GM11168 (cell line): ENCODE measurements at regions not wholly inside any gene's neighbourhood (a gene's known extent, or its start where the extent isn't known, plus 50 kb on each side); places are given as distances from the start of the nearest gene placed in this dataset.

ENCODE experiments used
- in situ Hi-C: fragments of 300-500 bp; cut with MboI; formaldehyde crosslinking; loops from one replicate; pipeline ENCODE4 v1.12.0; 2022; ENCODE audit warnings: low sequenced_read_pairs; ENCODE audit not compliant: unreplicated experiment

DNA sequence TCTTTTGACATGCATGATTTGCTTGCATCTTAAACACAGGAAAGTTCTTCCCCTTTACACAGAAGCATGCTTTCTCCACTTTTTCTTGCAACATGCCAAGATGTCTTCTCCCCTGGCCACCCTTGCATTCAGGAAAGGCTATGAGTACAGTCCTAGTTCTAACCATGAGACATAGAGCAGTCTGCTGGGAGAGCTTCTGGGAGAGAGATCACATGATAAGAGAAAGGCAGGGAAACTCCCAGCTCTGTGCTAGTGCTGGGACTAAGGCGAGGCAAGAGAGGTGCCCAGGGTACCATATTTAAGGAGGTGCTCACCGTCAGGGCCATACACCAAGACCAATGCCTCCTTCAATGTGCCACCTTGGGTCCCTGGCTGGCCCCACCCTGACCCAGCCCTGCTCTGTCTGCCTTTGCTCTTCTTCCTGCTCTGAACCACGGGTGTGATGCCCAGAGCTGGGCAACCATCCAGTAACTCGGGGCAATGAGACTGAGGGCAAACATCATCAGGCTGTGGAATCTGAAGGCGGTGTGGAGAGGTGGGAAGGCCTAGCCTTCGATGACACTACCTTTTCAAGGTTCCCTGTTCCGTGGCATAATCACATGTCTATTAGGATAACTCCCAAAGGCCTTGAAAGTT lies 77.4 kb upstream of the PRR20G start:
- in situ Hi-C loops, result no loop called here

DNA sequence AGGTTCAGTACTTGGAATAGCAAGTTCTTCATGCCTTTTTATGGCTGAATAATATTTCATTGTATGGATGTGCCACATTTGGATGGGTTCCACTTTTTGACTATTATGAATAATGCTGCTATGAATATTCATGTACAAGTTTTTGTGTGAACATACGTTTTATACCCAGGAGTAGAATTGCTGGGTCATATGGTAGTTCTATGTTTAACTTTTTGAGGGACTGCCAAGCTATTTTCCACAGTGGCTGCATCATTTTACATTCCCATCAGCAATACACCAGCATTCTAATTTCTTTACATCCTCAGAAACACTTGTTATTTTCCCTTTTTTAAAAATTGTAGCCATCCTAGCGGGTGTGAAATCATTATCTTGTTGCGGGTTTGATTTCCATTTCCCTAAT lies 76.0 kb upstream of the PRR20G start:
- in situ Hi-C loops, result no loop called here

DNA sequence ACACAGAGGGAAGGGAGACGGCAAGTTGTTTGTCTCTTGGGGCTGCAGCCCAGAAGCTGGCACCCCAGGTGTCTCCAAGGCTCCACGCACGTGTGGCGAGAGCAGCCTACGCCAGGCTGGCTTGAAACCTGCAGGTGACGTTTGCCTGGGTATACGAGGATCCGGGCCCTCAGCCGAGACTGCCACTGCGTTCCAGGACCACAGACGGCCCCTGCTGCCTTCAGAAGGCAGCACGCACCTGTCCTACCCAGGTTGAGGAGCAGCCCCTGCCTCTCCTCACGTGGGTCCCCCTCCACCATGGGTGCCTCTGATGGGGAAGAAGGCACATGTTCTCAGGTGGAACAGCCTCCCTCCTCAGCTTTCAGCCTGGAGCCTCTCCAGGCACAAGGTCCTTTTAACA lies 75.3 kb upstream of the PRR20G start:
- in situ Hi-C loops, result no loop called here

DNA sequence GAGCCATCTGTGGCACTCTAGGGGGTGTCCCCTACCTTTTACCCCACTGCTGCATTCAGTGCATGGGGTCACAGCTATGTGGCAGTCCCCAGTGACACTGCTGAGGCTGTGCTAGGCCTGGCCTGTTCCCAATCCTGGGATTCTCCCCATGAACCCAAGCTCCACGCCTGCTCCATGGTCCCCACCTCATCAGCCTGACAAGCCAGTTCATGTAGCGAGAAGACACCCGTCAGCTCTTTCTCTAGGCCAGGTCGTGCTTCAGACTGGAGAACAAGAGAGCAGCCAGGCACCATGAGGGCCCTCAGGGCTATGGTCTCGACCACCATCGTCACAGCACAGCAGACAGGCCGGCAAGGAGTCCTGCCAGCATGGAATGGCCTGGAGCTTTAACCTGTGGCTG lies 72.8 kb upstream of the PRR20G start:
- in situ Hi-C loops, result no loop called here

DNA sequence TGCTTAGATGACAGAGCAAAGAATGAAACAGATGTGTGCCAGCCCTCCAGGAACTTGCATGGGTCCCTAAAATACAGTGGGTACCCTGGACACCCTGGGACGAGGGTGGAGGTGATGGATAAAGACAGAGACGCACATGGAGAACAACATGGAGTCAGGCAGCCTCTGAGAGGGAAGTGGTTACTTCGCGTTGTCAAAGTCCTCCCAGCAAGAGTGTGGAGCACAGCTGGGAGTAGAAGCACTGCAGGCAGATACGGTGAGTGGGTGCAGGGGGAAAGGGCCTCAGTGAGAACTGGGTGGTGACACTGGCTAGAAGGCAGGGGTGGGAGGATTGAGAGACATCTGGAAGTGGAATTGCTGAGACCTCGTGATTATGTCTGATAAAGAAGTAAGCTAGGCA lies 70.8 kb upstream of the PRR20G start:
- in situ Hi-C loops, result no loop called here

DNA sequence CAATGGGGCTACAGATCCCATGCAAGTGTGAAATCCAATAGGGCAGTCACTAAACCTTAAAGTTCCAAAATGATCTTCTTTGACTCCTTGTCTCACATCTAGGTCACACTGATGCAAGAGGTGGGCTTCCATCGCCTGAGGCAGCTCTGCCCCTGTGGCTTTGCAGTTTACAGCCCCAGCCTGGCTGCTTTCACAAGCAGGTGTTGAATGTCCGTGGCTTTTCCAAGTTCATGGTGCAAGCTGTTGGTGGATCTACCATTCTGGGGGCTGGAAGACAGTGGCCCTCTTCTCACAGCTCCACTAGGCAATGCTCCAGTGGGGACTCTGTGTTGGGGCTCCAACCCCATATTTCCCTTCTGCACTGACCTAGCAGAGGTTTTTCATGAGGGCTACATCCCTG lies 68.5 kb upstream of the PRR20G start:
- in situ Hi-C loops, result no loop called here

DNA sequence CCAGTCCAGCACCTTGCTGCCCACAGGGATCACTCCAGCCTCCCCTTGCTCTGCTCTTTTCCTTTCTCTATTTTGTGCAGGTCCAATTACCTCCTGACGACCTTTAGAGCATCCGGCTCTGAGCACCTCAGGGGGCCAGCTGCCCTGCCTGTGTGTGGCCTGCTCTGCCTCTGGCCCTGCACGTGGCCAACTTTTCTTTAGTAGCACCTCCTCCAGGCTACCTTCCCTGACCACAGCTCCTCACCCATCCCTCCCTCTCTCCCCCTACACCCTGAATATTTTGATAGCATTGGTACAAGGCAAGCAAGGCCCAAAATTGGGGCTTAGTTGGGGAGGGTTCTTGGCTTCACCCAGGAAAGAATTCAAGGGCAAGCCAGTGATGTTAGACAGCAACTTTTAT lies 66.9 kb upstream of the PRR20G start:
- in situ Hi-C loops, result no loop called here

DNA sequence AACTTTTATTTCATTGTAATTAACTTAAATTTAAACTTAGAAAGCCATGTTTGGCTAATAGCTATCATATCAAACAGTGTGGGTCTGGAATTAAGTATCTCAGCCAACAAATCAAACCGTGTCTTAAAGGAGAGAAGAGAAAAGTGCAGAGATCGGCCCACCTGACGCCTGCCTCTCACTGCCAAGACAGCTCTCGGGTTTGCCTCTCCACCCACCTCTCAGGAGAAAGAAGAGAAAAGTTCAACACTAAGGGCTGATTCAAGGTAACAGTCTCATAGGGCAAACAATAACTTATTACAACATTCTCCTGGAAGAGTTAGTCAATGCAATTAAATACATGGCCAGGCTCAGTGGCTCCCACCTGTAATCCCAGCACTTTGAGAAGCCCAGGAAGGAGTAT lies 64.8 kb upstream of the PRR20G start:
- in situ Hi-C loops, result no loop called here

DNA sequence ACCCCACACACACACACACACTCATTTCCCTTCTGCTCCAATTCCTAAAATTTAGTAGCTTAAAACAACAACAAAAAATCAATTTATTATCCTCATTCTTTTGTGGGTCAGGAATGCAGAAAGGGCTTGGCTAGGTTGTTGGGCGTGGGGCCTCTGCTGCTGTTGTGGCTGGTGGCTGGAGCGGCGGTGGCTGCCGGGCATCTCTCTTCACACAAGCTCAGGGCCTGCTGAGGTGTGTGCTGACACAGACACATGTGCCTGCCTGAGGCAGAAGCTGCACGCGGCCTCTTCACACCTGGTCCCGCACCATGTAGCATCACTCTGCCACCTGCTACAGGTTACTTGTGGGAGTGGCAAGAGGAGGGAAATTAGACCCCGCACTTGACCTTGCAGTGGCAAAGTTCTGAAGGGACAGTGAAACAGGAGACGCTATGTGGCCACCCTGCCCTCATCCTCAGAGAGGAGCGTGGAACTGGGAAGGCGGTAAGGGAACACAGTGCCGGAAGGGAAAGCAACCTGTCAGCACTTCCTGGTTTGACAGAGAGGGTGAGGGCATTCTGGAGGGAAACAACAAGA lies 64.0 kb upstream of the PRR20G start:
- in situ Hi-C loops, result no loop called here

DNA sequence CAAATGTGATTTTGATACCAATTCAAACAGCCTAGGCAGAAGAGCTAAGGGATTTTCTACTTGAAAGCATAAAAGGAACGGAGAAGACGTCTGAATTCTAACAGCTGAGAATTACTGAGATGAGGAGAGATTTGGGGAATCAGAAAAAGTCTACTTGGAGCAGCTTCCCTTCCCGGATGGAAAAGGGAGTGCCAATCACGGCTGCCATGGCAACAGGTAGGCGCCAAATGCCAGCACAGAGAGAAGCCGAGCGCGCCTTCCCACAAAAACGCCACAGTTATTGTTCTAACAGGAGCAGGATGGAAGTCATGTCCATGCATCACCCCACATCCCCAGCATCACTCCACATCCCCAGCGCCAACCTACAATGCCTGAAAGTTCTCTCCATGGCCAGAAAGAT lies 63.5 kb upstream of the PRR20G start:
- in situ Hi-C loops, result no loop called here

DNA sequence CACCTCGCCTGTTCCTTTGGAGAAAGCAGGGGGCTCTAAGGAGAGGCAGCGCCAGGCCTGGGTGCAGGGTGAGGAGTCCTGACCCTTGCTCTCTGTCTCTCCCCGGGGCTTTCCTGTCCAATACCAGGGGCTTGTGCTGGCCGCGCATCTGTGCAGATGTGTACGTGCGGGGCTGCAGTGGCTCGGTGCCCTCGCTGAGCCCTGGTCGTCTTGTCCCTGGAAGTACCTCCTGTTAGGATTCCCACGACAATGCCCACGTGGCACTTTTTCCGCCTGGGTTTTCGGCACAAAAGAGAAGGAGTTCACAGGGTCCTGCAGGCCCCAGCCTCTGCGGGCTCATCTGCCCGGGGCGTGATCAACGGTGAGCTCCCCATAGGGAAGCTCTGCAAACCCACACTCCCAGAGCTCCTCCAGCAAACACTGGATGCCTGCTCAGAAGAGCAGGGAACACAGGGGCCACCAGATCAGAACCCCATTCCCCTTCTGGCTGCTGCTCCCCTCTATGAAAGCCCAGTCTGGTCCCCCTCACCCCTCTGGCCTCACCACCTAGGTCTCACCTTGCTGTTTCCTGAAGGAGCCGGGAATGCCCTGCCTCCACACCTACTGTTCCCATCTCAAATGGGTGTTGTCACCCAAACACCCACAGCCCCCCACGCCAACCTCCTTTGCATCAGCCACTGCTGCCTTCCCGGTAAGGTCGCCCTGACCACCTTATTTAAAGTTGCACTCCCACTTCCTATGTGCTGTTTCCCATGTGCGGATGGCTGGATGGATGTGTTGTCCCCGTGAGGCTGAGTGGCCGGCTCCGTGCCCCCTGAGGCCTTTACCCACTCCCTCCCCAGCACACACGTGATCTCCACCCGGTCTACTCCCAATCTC lies 62.6 kb upstream of the PRR20G start:
- in situ Hi-C loops, result no loop called here

DNA sequence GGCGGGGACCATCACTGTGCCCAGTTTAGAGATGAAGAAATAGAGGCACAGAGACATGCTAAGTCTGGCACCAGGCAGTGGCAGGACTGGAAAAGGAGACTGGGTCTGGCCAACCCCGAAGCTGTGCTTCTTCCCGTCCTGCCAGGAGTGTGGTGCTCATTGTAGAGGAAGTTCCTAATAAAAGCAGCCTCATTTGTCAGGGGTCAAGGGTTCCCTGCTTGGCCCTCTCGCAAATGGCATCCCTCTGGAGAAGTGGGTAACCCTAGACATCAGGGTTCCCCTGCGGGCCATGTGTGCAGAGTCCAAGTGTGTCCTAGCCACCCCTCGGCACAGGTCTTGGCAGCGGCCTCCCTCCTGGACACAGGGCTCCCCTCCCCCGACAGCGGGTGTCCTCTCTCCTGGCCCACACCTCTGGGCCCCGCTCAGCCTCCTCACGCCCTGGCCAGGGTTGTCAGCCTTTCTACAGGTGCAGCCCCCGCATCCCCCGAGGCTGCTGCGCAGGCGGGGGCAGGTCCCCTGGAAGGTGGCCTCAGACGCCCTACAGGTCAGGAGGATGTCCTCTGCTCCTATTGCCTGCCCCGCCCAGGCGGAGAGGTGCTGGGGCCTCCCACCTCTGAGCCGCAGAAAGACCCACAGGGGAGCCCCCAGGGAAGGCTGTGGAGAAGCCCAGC lies 61.8 kb upstream of the PRR20G start:
- in situ Hi-C loops, result no loop called here

DNA sequence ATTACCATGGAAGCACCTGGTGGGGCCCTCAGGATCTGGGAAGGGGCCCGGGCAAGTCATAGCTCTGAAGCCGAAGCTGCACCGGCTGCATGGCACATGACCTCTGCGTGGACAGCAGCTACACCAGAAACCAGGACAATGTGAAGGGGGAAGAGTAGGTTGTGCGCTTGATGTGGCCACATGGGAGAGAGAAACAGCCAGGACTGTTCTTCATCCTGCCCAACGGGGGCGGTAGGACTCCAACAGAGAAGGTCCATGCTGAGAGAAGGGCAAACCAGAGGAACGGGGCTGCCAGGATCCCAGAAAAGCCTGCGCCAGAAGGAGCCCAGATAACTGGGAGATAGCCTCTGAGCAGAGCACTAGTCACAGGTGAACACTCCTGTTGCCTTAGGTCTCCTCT lies 54.9 kb upstream of the PRR20G start:
- in situ Hi-C loops, result no loop called here

DNA sequence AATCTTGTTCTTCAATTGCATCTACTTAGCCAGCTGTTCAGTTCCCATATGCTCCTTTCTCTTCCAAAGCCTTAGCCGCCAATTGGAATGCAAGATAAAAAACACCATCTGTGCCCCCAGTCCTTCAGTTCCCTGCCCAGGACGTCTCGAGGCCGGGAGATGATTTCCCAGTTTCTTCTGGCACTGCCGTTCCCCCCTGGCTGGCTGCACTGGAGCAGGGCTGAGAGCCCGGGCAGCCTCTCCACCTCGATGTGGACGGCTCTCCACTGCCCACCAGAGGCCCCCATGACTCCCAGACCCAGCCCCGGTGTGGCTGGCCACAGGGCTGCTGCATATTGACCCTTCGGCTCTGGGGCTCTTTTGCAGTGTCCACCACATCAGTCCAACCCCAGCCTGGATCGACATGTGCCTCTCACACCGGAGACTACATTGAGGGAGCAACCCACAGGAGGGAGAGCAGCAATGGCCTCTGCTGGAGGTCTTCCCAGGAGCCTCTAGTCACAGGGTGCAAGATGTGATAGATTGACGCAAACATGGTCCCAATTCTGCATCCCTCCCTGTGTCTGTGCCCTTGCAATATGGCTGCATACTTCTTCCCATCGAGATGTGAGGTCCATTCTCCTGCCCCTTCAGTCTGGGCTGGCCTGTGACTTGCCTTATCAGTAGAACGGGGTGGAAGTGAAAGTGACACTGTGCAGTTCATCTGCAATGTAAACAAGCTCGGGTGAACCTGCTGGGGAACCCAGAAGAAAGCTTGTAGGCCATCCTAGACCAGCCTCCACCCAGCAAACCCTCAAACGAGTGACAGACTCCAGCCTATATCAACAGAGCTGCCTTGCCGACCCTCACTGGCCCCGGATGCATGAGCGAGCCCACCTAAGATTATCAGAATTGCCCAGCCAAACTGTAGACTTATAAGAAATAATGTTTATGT lies 52.3 kb upstream of the PRR20G start:
- in situ Hi-C loops, result no loop called here

DNA sequence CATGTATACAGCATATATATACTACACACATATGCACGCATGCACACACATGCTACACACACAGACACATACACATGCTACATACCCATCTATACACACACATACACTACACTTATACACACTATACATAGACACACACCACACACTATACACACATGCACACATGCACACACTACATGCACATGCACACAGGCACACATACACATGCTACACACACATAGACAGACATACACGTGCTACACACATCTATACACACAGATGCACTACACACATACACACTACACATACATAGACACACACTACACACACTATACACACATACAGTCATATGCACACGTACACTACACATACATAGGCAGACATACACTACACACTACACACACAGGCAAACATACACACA lies 51.2 kb upstream of the PRR20G start:
- in situ Hi-C loops, result no loop called here

DNA sequence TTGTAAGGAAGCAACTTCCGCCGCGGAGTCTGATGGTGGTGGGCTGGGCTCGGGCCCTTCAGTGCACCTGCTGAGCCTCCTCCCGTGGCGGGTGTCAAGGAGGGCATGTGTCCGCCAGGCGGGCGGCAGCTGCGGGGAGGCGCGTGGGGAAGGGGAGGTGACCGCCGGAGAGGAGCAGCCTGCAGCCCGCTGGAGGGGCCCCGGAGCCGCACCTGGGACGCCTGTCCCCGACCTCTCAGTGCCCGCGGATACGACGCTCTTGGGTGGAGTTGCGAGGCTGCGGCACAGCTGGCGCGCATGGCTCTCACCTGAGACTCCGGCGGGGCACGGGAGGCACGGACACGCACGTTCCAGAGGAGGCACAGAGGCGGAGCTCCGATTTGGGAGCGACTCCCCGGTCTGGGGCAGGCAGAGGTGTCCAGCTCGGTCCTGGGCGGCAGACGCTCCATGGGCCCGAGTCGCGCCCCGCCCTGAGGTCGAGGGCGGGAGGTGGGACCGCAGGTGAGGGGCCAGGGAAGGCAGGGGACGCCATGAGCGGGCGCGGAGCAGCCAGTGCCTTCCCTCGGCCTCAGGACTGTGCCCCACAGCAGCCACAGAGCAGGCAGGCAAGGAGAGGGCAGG lies 50.2 kb upstream of the PRR20G start:
- in situ Hi-C loops, result no loop called here
